NCI-H1092 treated with DMSO at 0.1 percent for 48 hours (cell line): ENCODE measurements at regions not wholly inside any gene's neighbourhood (a gene's known extent, or its start where the extent isn't known, plus 50 kb on each side); places are given as distances from the start of the nearest gene placed in this dataset.
A peak's percentile ranks its signal among the peaks of the same experiment; 100 is the strongest.

Experiments used
- DNase-seq: peaks from one replicate; lab custom pipeline; 2025; lab: John Stamatoyannopoulos, UW

DNA sequence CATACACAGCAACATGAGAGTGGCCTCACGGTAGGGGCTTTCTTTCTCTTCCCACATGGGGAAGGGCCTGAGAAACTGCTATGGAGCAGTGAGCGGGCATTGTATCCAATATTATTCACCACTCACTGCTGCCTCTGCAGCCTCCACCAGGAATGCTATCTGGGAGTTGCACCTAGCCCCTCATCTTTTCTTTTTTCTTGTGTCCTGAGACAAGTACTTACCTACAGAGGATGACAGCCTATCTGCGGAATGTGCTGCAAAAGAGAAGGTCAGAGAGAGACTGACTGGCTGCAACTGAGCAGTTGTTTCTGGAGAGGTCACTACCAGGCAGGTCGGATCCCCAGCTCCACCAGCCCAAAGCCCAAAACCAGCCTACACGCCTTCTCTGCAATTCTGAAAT, 52.1 kb upstream of the HTATIP2 start:
- no peak for DNase-seq

DNA sequence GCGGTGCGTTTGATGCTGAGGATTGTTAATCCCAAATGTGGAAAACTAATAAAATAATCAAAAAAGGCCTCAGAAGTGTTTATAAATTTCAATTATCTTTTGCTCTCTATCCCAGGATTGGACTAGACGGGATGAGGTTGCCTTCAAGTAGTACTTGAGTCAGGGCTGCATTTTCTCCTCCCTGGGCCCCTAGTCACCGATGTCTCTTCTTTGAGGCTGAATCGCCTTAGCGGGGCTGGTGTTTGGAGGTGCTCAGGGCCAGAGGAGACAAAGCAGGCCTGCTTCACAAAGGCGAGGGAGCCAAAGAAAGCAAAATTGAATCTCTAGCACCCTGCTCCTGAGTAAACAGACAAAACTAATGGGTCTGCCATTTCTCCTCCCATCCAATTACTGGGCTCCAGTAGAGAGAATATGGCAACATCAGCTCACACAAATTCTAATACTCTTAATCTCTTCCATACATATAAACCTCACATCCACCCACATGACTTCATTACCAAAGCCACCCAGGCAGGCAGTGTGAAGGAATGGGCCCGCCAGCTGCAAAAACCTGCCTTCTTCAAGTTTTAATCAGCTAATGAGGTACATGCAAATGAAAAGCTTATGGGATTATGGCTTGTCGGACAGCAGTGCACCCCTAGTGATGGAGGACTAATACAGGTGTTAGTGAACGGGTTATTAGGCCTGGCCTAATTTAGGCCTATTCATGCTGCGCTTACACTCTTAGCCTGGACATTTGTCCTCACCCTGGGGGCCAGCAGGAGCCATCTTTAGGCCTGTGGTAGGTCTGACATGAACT, 52.7 kb upstream of the HTATIP2 start:
- peak; percentile 7 for DNase-seq

DNA sequence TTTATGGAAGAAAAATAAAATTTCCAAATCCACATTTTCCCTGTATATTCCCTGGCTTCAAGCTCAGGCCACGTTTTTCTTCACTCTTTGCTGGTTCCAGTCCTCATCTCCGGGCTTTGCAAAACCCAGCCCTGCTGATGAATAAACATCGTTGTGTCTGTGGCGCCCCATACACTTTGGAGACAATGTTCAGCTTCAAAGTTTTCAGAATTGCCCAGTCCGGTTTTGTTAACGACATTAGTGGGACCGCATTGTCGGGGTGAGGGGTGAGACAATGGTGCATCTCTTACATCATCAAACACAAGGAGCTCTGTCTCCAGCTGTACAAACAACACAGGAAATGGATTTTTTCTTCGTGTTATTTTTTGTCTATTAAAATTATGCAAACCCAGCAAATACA, 53.4 kb upstream of the HTATIP2 start:
- DNase-seq, result no peak

DNA sequence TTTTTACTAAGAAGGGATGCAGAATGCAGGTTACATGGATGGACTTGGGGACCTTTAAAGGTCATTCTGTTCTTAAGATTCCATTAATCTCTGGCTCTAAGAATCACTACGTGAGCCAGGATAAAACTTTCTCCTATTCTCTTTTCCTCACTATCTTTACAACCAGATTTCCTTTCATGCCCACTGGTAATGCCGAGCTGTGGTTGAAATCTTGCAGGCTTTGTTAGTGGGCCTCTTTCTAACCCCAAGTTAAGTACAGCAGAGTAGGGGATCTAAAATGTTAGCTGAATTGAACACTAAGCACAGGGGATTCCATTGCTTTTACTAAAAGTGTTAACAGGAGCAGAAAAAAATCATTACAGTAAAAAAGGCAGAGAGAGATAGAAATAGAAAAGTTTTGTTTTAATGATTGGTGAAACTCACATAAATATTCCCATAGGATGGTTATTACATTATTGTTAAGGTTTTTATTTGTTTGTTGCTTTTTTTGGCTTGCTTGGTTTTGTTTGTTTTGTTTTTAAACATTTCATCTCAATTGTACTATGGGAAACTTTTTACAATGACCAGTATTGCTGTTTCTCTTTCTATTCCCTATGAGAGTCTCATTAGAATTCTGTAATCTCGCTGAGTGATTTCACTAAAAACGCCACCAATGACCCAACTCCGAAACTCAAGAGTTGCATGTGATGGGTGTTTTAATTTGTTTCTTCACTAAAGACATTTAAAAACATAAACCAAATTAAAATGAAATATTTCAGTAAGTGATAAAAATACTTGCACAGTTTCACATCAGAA, 54.1 kb upstream of the HTATIP2 start:
- DNase-seq, result no peak

DNA sequence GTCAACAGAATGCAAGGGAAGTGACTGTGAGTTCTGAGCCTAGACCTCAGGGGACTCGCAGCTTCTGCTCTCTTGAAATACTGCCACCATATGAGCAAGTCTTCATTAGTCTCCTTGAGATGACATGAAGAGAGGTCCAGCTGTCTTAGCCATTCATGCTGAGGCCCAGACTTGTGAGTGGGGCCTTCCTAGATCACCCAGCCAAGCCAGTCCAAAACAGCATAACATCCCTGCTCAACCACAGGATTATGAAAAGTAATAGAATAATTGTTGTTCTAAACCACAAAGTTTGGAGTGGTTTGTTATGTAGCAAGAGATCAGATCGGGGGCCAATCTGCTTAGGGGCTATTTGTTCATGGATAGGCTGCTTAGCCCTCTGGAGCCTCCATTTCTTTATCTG, 54.9 kb upstream of the HTATIP2 start:
- no peak for DNase-seq

DNA sequence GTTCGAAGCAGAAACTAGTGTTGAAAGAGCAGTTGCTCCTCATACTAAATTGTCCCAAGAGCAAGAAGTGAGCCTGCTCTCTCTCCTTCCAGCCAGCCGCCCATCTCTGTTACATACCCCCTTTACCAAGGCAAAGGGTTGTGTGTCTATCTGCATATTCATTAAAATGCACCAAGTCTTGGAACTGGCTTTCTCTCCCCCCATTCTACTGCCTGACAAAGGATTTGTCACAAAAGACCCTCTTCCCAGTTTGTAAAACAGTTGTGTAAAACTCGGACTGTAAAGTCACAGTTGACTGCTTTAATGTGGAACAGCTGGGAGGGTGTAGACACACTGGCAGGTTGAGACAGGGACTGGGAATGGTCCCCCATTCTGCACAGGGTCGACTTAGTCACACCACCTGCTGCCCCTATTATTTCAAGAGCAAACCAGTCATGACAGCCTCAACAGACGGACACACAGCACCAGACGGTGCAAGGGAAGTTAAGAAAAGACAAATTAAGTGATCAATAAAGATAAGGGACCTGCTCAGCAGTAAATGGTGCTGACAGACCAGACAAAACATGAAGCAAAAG, 60.0 kb upstream of the HTATIP2 start:
- no peak for DNase-seq

DNA sequence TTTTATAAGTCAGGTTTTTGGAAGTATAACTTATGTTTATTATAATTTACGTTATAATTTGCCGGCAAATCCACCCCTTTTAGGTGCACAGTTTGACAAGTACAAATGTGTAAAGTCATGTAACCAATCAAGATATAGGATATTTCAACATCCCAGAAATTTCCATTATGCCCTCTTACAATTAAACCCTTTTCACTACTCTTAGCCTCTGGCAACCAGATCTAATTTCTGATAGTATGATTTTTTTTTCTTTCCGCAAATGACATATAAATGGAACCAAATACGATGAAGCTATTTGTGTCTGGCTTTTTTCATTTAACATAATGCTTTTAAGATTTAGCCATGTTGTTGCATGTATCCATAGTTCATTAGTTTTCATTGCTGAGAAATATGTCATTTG, 69.5 kb upstream of the HTATIP2 start:
- no peak for DNase-seq

DNA sequence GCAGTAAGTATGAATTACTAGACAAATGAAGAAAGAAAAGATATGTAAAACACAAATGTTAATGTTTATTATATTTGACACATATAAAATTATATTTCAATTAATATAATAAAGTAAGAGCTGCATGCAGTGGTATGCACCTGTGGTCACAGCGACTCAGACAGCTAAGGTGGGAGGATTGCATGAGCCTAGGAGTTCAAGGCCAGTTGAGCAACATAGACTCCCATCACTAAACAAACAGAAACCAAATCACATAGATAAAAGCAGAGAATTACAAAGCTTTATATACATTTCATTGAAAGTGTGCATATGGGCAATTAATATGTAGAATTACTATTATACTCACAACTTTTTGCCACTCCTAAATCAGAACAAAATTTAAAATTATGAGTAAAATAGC, 70.0 kb upstream of the HTATIP2 start:
- DNase-seq, result no peak

DNA sequence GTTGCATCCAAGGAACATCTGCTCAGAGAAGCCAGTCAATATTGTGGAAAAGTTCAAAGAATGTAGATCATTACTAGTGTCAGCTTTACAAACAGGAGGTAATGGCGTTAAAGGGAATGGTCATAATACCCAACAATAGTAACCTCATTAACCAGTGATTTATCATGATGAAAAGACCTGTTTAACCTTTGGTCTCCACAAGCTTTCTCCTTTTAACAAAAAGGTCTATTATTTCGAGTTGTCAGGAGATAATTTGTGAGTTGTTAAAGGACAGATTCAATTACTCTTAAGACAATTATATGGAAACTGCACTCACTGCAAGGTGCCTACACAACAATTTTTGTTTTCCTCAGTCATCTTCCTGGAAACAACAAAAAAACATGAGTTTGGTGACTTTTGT, 73.8 kb upstream of the HTATIP2 start:
- no peak for DNase-seq

DNA sequence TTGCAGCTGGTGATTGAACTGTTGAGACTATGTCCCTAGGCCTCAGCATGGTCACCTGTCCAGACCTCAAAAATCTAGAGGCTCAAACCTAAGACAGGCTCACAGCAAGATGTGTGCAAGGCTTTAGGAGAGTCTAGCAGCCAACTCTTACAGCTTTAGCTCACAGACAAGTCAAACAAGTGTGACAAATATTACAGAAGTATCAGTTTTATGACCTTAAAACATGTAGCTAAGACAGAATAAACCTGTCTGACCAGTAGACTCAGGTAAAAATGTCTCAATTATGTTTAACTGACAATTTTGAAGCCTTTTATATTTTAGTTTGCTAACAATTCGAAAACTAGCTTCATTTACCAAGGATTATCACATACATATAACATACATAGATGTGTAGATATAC, 80.0 kb upstream of the HTATIP2 start:
- no peak for DNase-seq

DNA sequence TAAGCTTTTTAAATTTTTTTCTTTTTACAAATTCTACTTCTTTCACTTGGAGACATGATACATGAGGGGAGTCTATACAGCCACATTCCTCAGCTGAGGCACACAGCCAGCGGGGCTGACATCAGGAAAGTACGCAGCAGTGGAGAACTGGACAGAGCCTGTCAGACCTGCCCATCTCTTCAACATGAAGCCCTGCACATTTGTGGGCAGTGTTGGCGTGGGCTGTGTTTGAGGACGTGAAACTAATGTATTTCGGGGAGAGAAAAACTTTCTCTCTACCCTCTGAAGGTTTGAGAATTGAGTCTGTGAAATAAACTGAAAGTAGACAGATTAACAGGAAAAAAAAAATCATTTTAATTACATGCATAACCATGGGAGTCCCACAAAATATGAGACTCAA, 84.8 kb upstream of the HTATIP2 start:
- DNase-seq, result no peak

DNA sequence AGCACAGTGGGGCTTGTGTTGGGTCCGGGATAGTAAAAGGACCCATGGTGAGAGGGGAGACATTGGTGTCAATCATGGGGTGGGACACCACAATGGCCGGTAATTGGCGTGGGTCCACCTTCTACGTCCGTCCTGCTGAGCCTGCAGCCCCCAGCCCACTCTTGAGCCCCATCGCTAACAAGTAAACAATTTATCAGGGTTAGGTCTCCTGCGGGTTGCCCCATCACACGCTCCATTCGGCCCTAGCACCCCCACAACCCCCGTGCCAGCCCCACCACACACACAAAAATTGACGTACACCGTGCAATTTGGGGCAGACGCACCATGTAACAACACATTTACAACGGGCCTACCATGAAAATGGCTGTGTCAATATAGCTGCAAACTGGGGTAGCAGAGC, 86.5 kb upstream of the HTATIP2 start:
- DNase-seq, result no peak

DNA sequence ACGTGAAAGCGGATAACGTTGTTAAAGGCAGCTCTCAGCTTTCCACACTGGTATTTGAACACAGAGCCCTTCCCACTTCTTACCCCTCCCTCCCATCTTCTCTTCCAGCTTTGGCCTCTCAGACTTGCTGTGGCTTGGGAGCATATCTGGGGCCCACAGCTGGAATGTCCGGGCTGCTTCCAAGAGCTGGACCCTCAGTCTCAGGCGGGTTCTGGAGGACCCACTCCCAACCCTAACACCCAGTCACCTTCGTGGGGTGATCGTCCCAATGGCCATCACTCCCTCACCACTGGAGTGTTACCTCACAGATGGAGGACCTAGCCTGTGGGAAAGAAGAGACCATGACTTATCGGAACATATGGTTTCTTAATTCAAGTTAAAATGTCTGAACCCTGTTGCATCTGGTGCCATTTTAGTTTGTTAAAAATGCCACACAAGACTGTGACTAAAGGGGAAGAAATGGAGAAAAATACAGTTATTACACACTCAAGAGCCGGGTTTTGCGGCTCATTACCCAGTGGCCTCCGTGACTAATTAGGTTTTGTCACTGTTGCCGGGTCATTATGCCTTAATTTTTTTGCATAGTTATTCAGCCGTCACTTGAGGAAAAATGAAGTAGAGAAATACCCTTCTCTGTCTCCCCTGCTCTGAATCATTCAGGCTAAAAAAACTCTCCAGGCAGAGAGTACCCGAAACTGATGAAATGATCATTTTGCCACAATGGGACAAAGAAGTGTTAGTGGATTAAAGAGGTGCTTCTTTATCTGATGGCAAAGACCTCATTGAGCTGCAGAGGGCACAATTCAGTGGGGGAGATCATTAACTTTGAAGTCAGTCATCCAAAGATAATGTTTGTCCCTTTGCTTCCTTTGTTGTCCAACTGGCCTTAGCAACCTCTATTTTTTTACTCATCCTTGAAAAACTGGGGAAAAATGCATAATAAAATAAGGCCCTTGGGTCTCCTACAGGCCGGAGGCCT, 87.2 kb upstream of the HTATIP2 start:
- DNase-seq, result no peak

DNA sequence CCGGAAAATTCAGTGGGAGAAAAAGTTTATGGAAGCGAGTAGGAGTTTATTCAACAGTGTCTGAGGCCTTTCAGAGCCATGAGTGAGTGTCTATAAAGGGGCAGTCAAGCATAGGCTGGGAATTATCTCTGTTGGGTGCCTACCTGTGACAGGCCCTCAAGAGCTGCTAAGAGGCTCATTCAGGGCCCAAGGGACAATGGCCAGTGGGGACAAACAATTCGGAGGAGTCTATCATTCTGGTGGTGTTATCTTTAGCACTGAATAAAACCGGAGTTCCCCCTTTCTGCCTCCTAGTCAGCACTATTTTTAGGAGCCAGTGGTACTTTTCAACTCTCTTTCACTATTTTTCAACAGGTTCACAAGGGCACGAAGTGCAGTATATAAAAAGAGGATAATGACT, 89.5 kb upstream of the HTATIP2 start:
- DNase-seq, result peak; percentile 48

DNA sequence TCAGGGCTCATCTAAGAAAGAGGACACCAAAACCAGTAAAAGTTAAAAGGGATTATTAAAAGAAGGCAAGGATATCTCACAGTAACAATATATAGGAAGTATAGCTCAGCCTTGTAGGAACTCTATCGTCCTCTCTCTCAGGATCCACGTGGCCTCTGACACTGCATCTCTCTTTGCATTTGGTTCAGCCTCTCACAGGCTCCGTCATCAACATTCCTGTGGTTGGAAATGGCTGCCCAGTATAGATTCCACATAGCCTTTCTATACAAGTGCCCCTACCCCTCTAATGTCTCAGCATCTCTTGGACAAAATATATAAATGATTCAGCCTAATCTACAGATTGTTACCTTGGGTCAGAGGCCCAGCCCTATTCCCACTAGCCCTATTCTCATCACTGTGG, 101.3 kb upstream of the DBX1 start:
- no peak for DNase-seq

DNA sequence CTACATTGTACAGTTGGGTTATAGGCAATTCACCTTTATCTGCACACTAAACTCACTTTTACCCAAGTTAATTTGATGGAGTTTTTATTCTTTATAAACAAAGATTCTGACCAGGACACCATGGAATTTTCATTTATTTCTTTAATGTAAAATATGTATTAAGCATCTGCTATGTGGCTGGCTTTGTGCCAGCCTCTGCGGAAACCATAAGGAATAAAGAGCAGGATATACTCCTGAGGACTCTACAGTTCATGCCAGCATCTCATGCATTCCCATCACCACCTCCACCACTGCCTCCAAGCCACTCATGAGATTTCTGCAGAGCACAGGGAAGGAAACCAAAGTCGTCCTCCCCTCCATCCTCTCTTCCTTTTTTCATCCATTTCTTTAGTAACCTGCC, 100.0 kb upstream of the DBX1 start:
- DNase-seq, result no peak

DNA sequence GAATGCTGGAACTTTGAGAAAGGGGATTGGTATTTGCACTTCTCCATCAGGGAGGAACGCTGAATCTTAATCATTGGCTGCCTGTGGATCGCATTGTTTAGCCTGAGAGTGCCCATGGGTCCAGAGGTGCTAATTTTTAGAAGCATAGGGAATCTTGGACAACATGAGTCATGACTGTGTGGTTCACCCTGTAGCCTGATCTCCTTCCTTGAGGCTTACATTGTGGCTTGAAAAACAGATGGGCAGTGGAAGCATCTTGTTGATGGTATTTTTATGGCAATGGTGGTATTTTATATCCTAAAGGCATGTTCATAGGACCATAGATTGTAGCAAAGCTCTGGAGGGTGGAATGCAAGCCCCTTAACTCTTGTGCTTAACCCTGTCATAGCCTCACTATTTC, 99.2 kb upstream of the DBX1 start:
- no peak for DNase-seq

DNA sequence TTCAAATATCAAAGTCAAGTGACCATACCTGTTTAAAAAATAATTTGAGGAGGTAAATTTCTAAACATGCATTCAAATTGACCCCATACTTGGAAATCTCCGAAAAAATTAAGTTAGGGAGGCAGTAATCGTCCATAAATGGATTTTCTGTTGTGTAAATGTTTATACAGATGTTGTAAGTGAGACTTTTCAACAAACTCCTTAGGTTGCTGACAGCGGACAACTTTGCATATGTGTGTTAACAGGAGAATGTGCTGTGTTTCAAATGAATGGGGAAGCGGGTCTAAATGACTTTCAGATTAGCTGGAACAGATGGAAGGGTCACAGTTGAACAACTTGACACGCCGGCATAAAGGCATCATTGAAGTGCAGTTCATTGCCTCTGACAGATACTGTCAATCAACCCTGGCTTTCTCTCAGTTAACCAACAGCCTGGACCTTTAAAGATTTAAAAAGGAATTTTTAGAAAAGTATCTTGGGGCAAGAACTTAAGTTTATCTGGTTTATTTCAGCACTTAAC, 98.2 kb upstream of the DBX1 start:
- DNase-seq, result peak; percentile 16

DNA sequence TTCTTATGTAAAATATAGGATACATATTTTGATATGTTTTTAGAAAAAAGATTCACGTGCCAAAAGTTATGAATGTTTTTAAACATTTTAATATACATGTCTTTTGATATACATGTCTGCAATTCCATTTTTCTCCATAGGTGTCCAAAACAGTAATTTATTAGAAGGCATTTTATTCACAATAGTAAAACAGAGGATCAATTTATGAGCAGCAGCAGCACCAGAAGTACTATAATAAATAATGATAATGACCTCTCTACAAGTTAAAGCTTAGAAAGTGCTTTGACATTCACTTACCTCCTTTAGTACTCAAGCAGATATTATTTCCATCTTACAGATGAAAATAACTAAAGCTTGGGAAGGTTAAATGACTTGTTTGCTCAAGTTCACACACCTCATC, 96.7 kb upstream of the DBX1 start:
- no peak for DNase-seq

DNA sequence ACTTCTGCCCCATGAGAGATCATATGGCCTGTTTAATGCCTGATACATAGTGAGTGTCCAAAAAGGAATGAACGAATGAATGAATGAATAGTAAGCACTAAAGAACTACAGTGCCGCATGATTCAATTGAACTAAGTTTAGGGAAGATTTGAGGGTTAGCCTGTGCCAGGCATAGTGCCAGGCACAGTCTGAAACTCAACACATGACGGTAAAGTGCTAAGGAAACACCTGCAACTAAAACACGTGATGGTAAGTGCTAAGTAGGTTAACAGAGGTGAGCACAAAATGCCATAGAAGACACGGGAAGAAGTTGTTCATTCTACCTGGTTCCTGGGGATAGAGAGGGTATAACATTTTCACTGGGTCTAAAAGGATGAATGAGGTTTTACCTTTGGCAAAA, 93.5 kb upstream of the DBX1 start:
- DNase-seq, result no peak

DNA sequence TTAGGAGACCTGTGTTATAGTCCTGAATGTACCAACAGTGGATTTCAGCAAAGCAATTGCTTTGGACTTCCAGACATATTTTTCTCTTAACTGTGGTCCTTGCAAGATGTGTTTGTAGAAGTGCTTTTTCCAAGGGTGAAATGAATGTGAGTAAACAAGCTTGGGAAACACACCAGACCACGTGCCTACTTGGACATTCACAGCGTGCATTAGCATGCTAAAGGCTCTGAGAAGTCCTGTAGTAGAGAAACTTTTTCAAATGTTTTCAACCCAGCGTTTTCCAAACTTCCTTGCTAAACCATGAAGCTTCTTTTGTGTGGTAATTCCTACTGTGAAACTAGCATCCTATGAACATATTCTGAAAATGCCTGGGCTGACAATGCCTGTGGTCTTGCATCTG, 91.2 kb upstream of the DBX1 start:
- DNase-seq, result no peak
